HCT116 (cell line): ENCODE measurements at regions not wholly inside any gene's neighbourhood (a gene's known extent, or its start where the extent isn't known, plus 50 kb on each side); places are given as distances from the start of the nearest gene placed in this dataset.

Experiments
- ATAC-seq: fragments of 200-7000 bp; cut with Tn5 transposase; 2 replicates; pipeline ENCODE4 v1.9.1; 2020; ENCODE audit warnings: mild to moderate bottlenecking, moderate library complexity
- BruUV-seq: library from RNA; stranded (reverse); fragments of 400-500 nt; replicated peaks from 2 replicates; lab custom pipeline; 2021; lab: Mats Ljungman, UMichigan
- CTCF ChIA-PET: fragments of 300-600 bp; sonication (Branson Sonifier 250); formaldehyde crosslinking; loops from one replicate; lab custom pipeline; 2021; ENCODE audit warnings: antibody characterized with exemption; lab: Charles Lee
- POLR2A ChIA-PET: fragments of 300-600, 350-600 bp; sonication (Branson Sonifier 250); formaldehyde crosslinking; loops from one replicate; lab custom pipeline; 2021; ENCODE audit warnings: antibody characterized with exemption; lab: Charles Lee
- RAD21 ChIA-PET, 2 experiments: fragments of 300-600 bp; sonication (Branson Sonifier 250); formaldehyde crosslinking; loops; one replicate each; lab custom pipeline; 2023; ENCODE audit warnings: low total read pairs in 2 of 2; ENCODE audit not compliant: uncharacterized antibody in 2 of 2, unreplicated experiment in 2 of 2, low non-redundant PET in 1 of 2; lab: Charles Lee
- DNase-seq: peaks from one replicate; pipeline ENCODE4 v3.0.0-alpha.2; 2010; ENCODE audit warnings: low read depth, low spot score
- H2AFZ ChIP-seq: fragments of 200-600 bp; shearing (Covaris generic), sonication (generic); 2 replicates; pipeline ENCODE4 v1.6.1; 2017; ENCODE audit warnings: low read depth, mixed run types, mixed read lengths, antibody characterized with exemption, low read length; ENCODE audit not compliant: poor library complexity, severe bottlenecking
- H3K27ac ChIP-seq: 2 replicates; pipeline ENCODE4 v1.5.1; 2012; ENCODE audit warnings: low read depth, low read length
- H3K27me3 ChIP-seq: fragments of 200-600 bp; sonication (generic); 2 replicates; pipeline ENCODE4 v1.6.1; 2016; ENCODE audit warnings: mixed run types, low read length, mixed read lengths; ENCODE audit not compliant: insufficient read depth
- H3K36me3 ChIP-seq, 2 experiments: fragments of 200-500 bp in 1 of 2; fragments of 200-600 bp in 1 of 2; sonication (Bioruptor generic) in 1 of 2; sonication (generic) in 1 of 2; 2 replicates each; pipeline versions ENCODE4 v1.5.1 to v1.6.1; 2014 to 2016; ENCODE audit warnings: low read length in 2 of 2, inconsistent platforms in 1 of 2, mixed read lengths in 1 of 2, mixed run types in 1 of 2; ENCODE audit not compliant: insufficient read depth in 2 of 2, control insufficient read depth in 1 of 2
- H3K4me1 ChIP-seq, 2 experiments: fragments of 200-600 bp in 1 of 2; sonication (generic) in 1 of 2; 2 replicates each; pipeline versions ENCODE4 v1.5.1 to v1.6.1; 2012 to 2017; ENCODE audit warnings: low read length in 2 of 2, inconsistent platforms in 1 of 2, mild to moderate bottlenecking in 1 of 2, mixed read lengths in 1 of 2, mixed run types in 1 of 2, moderate library complexity in 1 of 2; ENCODE audit not compliant: insufficient read depth in 2 of 2, control insufficient read depth in 1 of 2
- H3K4me2 ChIP-seq: fragments of 200-600 bp; sonication (generic); 2 replicates; pipeline ENCODE4 v1.6.1; 2017; ENCODE audit warnings: mixed run types, low read length, mixed read lengths
- H3K4me3 ChIP-seq, 2 experiments: fragments of 200-600 bp in 1 of 2; sonication (generic) in 1 of 2; replicated peaks in 1 of 2; 2 replicates each; pipeline ENCODE4 v1.5.1; 2011 to 2016; ENCODE audit warnings: low read length in 2 of 2, control low read depth in 1 of 2, low read depth in 1 of 2, mild to moderate bottlenecking in 1 of 2, mixed read lengths in 1 of 2, mixed run types in 1 of 2
- H3K79me2 ChIP-seq: fragments of 200-600 bp; sonication (generic); 2 replicates; pipeline ENCODE4 v1.6.1; 2017; ENCODE audit warnings: mild to moderate bottlenecking, mixed run types, low read length, moderate library complexity, mixed read lengths; ENCODE audit not compliant: insufficient read depth
- H3K9ac ChIP-seq: fragments of 200-600 bp; sonication (generic); 2 replicates; pipeline ENCODE4 v1.6.1; 2016; ENCODE audit warnings: low read length, mixed read lengths
- H3K9me2 ChIP-seq: fragments of 200-600 bp; sonication (generic), shearing (Covaris generic); 2 replicates; pipeline ENCODE4 v1.6.1; 2017; ENCODE audit warnings: mixed run types, mild to moderate bottlenecking, moderate library complexity; ENCODE audit not compliant: insufficient read depth
- H3K9me3 ChIP-seq, 2 experiments: fragments of 200-500 bp in 1 of 2; fragments of 200-600 bp in 1 of 2; sonication (Bioruptor generic) in 1 of 2; sonication (generic) in 1 of 2; 2 replicates each; pipeline ENCODE4 v1.6.1; 2014 to 2017; ENCODE audit warnings: low read length in 2 of 2, mixed read lengths in 2 of 2, inconsistent platforms in 1 of 2, low read depth in 1 of 2, mild to moderate bottlenecking in 1 of 2, mixed run types in 1 of 2, moderate library complexity in 1 of 2; ENCODE audit not compliant: control insufficient read depth in 1 of 2, insufficient read depth in 1 of 2
- H4K20me1 ChIP-seq: fragments of 200-600 bp; sonication (generic), shearing (Covaris generic); 2 replicates; pipeline ENCODE4 v1.6.1; 2017; ENCODE audit warnings: mixed run types, mild to moderate bottlenecking, moderate library complexity; ENCODE audit not compliant: insufficient read depth
- EGR1 ChIP-seq: IDR thresholded peaks from 2 replicates; pipeline ENCODE4 v1.6.1; 2012; ENCODE audit warnings: low read depth
- FOSL1 ChIP-seq: IDR thresholded peaks from 2 replicates; pipeline ENCODE4 v1.6.1; 2012; ENCODE audit warnings: low read depth
- POLR2AphosphoS5 ChIP-seq: IDR thresholded peaks from 2 replicates; pipeline ENCODE4 v1.6.1; 2011; ENCODE audit warnings: mild to moderate bottlenecking, low read depth, low read length, moderate library complexity
- SIN3A ChIP-seq: IDR thresholded peaks from 2 replicates; pipeline ENCODE4 v1.6.1; 2012; ENCODE audit warnings: low read depth
- SP1 ChIP-seq: IDR thresholded peaks from 2 replicates; pipeline ENCODE4 v1.6.1; 2012; ENCODE audit warnings: low read depth
- SRF ChIP-seq: IDR thresholded peaks from 2 replicates; pipeline ENCODE4 v1.6.1; 2012; ENCODE audit warnings: low read depth
- TCF7L2 ChIP-seq: IDR thresholded peaks from 2 replicates; pipeline ENCODE4 v1.7.0; 2011; ENCODE audit warnings: borderline replicate concordance, inconsistent platforms; ENCODE audit not compliant: insufficient read depth, insufficient read length; ENCODE audit errors: extremely low read depth
- ZFX ChIP-seq: fragments of 450-650 bp; IDR thresholded peaks from 2 replicates; pipeline ENCODE4 v1.6.1; 2017
- intact Hi-C: fragments of 100-400 bp; cut with micrococcal nuclease; formaldehyde crosslinking; loops from 2 replicates; pipeline ENCODE4 v1.10.0; 2022
- TF ChIP-seq, protein P1 (sequence below): IDR thresholded peaks from 2 replicates; pipeline ENCODE4 v1.6.1; 2012; ENCODE audit warnings: low read depth
- TF ChIP-seq, protein P2 (sequence below), 3 experiments: fragments of 200-600 bp in 1 of 3; sonication (generic) in 1 of 3; IDR thresholded peaks in 2 of 3; conservative IDR thresholded peaks in 1 of 3; 2 replicates each; pipeline ENCODE4 v1.5.1; 2012 to 2017; ENCODE audit warnings: low read depth in 2 of 3, low read length in 2 of 3, antibody characterized with exemption in 1 of 3, borderline replicate concordance in 1 of 3, control low read depth in 1 of 3, mild to moderate bottlenecking in 1 of 3, mixed read lengths in 1 of 3, mixed run types in 1 of 3, moderate library complexity in 1 of 3; ENCODE audit not compliant: insufficient read depth in 1 of 3

DNA sequence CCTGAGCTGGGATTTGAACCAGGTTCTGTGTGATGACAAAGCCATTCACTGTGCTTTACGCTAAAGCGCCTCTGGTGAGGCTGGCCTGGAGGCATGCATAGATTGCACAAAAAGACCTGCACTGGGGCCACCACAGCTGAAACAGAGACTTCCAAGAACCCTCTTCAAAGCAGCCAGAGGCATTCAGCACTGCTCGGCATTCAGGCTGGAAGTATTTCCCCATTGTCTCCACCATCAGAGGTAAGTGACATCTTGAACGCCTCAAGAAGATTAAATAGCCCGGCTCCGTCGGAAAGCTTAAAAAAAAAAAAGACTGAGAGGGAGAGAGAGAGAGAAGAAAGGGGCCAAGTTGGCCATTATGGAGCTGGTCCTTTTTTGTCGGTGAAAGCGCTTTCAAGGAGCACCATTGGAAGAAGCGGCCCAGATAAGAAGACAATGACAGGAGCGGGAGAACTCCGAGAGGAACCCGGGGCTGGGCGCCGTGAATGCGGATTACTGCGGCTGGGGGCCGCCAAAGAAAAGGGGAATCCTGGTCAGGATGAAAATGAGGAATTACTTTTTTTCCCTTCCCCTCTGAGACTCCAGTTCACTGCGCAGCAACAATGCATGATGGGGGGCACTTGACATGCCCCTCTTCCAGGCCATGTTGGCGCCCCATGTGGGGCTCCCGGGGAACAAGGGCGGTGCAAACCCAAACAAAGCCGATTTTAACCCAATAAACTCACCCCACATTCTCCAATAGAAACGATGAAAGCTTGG, 228.3 kb downstream of the MYCN start:
- ChIA-PET RAD21 (no interaction called here), POLR2A (no interaction called here), CTCF (no interaction called here)
- H3K79me2 ChIP-seq, result no peaks in the 10 kb centered on the region
- H3K36me3 ChIP-seq, result no peaks in the 10 kb centered on the region
- no peaks in the 10 kb centered on the region for H3K9me3 ChIP-seq
- TF ChIP-seq SP1 (no peak), POLR2AphosphoS5 (no peak), TCF7L2 (no peak), SRF (no peak), FOSL1 (no peak), ZFX (no peak), SIN3A (no peak), EGR1 (no peak)
- TF ChIP-seq, protein P1, sequence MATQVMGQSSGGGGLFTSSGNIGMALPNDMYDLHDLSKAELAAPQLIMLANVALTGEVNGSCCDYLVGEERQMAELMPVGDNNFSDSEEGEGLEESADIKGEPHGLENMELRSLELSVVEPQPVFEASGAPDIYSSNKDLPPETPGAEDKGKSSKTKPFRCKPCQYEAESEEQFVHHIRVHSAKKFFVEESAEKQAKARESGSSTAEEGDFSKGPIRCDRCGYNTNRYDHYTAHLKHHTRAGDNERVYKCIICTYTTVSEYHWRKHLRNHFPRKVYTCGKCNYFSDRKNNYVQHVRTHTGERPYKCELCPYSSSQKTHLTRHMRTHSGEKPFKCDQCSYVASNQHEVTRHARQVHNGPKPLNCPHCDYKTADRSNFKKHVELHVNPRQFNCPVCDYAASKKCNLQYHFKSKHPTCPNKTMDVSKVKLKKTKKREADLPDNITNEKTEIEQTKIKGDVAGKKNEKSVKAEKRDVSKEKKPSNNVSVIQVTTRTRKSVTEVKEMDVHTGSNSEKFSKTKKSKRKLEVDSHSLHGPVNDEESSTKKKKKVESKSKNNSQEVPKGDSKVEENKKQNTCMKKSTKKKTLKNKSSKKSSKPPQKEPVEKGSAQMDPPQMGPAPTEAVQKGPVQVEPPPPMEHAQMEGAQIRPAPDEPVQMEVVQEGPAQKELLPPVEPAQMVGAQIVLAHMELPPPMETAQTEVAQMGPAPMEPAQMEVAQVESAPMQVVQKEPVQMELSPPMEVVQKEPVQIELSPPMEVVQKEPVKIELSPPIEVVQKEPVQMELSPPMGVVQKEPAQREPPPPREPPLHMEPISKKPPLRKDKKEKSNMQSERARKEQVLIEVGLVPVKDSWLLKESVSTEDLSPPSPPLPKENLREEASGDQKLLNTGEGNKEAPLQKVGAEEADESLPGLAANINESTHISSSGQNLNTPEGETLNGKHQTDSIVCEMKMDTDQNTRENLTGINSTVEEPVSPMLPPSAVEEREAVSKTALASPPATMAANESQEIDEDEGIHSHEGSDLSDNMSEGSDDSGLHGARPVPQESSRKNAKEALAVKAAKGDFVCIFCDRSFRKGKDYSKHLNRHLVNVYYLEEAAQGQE, result no peak
- TF ChIP-seq, protein P2, sequence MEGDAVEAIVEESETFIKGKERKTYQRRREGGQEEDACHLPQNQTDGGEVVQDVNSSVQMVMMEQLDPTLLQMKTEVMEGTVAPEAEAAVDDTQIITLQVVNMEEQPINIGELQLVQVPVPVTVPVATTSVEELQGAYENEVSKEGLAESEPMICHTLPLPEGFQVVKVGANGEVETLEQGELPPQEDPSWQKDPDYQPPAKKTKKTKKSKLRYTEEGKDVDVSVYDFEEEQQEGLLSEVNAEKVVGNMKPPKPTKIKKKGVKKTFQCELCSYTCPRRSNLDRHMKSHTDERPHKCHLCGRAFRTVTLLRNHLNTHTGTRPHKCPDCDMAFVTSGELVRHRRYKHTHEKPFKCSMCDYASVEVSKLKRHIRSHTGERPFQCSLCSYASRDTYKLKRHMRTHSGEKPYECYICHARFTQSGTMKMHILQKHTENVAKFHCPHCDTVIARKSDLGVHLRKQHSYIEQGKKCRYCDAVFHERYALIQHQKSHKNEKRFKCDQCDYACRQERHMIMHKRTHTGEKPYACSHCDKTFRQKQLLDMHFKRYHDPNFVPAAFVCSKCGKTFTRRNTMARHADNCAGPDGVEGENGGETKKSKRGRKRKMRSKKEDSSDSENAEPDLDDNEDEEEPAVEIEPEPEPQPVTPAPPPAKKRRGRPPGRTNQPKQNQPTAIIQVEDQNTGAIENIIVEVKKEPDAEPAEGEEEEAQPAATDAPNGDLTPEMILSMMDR (IDR thresholded peaks at IDR 0.05 in 2 of 3, conservative IDR thresholded peaks at IDR 0.05 in 1 of 3; ENCODE audit: borderline replicate concordance in 1 of 3, insufficient read depth in 1 of 3, low read depth in 2 of 3, low read length in 2 of 3), result no peak
- intact Hi-C loops, result no loop called here
- DNase-seq, result no peak
- no peak overlapping the region for H3K4me3 ChIP-seq
- H3K4me1 ChIP-seq, result no peaks in the 10 kb centered on the region
- ATAC-seq, result no peak
- H4K20me1 ChIP-seq, result no peaks in the 10 kb centered on the region
- no TSS peak for BruUV-seq
- no peak overlapping the region for H3K27ac ChIP-seq
- H2AFZ ChIP-seq, result no peak overlapping the region
- no peaks in the 10 kb centered on the region for H3K9me2 ChIP-seq
- no peak overlapping the region for H3K9ac ChIP-seq
- H3K4me2 ChIP-seq, result no peak overlapping the region
- 0 out of 2 replicates have a peak, but pooled peaks cover 3% of the 10 kb centered on the region for H3K27me3 ChIP-seq
